ENCODE measurements at regions not wholly inside any gene's neighbourhood (a gene's known extent, or its start where the extent isn't known, plus 50 kb on each side); places are given as distances from the start of the nearest gene placed in this dataset.
"Not testable (repeated sequence)": the region's sequence is repeated elsewhere in the genome, so short reads cannot be mapped to it uniquely, and the experiment has no call there.

DNA sequence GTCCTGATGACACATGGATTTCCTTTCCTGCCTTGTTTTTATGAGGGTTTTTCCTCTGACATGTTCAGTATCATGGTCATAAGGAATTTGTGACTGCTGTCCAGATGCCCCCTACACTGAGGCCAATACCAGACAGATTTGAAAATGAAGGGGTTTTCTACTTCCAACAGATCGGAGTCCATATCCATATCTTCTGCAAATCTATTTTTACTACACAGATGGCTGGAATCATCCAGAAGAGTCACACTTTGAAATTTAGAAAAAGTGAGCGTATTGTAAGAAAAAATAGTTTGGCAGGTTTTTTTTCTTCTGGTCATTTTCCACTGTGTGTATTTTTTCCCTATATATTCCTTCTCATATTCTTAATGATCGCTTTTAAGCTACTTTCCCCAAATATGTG is 197.5 kb upstream of the LRRC3B start:
- no peak for DNase-seq

DNA sequence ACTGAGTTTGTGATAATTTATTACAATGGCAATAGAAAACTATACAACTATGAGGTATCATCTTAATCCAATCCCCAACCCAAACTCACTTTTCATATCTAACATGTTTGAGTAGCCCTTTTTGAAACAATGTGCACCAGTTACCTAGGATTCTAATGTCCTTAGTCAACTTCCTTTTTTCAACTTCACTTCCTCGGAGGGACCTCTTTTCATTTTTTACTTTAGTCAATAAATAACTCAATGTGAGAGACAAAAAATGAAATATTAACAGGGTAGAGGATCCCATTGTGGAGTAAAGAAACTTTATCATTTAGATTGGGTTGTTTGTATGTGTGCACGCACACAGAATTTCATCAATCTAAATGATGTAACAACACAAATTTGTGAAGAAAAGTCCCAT is 193.6 kb upstream of the LRRC3B start:
- no peak for DNase-seq

DNA sequence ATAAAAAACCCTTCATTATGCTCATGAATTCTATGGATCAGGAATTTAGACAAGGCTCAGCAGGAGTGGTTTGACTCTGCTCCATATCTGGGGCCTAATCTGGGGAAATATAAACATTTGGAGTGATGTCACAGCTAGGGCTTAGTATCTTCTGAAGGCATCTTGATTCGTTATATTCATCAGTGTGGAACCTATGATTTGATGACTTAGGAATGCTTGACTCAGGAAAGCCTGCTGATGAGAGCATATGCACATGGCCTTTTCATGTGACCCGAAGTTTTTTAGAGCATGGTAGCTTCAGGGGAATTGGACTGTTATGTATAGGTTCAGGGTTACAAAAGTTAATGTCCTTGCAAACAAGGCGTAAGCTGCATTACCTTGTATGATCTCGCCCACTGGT is 184.9 kb upstream of the LRRC3B start:
- no peak for DNase-seq

DNA sequence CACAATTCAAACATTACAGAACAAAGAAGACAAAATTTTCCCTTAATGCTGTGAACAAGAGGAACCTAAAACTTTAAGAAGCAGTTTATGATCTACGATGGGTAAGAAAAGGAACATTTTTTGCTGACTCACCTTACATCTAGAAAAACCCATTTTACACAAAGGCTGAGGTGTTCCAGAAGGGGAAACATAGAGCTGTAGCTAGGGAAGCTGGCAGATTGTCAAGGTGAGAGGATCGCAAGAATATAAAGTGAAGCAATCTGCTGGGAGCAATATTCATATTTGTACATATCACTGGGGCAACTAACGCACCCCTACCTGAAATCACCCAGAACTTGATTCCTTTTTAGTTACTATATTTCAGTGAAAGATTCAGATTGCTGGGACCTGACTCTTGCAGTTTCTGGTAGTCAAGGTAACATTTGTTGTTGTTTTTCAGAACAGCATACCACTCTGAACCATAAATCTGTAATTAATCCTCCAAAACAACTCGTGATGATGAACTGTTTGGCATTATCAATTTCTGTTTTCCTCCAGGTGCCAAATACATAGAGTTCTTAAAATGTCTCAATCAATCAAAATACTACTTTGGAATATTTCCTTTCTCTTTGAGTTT is 184.1 kb upstream of the LRRC3B start:
- no peak for DNase-seq

DNA sequence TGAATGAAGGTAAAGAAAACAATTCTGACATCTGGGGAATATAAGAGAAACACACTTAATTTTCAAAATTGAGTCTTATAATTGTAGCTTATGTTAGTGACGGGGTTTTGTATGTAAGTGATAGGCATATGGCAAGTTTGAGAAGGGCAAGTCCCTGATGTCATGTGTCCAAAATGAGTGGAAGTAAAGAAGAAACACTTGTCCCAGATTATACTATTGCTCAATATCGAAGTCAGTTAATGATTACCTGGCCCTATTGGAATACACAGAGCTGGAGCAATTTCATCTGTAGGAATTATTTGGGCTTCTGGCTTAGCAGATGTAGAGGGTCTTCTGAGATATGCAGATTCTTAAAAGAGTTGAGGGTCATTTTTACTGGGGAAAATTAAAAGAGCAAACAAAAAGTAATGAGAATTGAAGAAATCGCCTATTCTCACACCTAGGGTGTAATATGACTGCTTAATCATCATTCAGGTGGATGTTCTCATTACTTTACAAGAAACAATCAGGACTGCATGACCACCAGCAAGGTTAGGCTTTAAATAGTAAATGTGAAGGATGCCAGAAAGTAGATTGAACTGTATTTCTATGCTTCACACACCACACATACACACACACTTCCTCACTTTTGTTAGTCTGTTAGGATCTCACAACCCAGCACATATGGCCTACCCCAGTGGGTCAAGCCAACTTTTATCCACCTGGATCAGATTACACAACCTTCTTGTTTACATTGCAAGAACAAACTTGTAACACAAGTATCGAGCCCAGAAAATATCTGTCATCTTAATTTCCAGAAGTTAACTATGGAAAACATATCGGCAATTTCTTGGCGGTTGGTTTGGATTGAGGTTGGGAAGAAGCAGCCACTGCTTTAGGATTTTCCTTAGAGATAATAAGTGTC is 183.3 kb upstream of the LRRC3B start:
- DNase-seq = no peak

DNA sequence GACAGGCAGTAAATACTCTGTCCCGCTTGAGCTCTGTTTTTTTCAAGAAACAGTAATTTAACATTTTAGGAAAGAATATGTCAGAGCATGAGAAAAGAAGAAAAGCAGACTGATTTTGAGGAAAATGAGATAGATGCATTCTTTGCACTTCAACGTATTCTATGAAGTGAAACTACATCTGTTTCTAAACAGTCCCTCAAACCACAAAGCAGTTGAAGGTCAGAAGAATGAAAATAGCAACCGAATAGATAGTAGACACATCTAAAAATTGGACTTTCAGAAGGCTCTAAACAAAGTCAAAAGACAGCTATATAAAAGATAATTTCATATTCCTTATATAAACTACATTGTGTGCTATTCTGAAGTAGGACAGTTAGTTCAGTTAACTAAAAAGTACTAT is 172.6 kb upstream of the LRRC3B start:
- no peak for DNase-seq

DNA sequence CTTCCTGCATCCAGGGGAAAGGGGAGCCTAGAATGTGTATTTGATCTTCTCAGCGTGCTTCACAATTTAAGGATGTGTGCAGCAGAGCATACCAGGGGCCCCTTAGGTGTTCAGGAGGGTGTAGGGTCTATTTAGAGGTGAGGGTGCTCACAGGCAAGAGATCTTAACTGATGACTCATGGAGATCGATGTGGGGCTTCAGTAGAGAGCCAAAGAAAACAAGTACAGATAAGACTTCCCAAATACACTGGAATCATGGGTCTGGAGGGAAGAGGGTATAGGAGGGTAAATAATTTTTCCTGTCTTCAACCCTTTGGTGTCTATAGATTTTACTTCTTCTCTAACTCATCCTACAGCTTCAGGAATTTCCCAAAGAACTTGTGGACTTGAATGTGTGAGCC is 170.2 kb upstream of the LRRC3B start:
- no peak for DNase-seq

DNA sequence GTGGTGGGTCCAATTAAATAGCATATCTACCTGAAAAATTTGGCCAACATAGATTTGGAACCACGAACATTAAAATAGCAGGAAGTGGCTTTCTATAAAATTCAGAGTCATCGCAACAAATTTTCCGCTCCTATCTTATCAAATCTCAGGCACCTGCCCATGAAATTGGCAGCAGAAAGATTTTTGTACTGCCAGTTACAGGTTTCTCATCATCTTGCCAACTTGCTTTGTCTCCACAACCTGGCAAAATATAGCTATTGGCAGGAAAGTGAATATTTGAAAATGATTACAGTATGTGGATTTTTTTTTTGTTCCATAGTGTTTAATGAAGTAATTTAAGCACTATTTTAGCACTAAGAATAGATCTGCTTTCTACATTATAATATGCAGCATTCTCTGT is 161.6 kb upstream of the LRRC3B start:
- DNase-seq = no peak

DNA sequence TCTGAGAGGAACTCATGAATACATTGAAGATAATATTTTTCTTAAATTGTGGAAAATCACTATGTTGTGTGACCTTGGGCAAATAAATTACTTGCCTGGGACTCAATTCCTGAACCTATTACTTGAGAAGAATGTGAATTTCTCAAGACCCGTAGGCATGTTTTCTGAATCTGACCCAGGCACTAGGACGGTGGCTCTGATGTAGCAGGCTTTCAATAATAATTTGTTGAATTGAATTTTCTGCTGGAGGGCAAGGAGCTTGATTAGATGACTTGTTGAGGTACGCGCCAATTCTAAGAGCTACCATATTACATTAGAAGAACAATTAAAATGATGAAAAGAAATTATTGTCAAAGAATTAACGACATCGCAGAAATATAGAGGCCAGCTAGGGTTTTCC is 150.2 kb upstream of the LRRC3B start:
- DNase-seq = no peak

DNA sequence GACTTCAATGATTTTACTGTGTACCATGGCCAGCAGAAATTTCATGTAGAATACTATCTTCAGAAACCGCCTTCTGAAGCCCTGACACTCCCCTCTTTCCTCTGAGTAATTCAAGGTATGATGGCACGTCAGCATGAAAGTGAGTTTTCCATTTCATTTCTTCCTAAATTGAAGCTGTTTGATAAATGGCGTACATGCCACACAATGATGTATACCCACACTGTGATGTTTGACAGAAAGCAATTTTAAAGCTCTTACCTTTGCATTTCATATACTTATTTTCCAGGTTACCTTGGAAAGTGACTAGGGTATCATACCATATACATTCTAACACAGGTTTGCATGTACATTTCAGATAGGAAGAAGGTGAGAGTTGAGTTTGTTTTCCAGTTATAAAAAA is 147.9 kb upstream of the LRRC3B start:
- DNase-seq = no peak

DNA sequence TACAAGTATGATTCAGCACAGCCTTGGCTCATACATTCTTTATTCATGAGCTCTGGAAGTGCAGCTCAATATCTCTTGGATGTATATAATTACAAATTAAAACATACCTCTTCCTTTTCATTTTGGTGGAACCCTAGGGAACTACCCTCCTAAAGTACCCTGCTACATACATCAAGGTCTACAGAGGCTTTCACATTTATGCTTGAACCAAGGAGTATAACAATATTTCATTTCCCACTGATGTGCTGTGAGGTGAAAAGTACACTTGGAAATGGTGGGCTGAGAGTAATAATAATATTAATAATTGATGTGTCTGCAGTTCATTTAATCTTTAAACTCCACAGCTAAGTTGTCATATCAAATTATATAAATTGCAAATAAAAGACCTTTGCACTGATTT is 142.2 kb upstream of the LRRC3B start:
- no peak for DNase-seq

DNA sequence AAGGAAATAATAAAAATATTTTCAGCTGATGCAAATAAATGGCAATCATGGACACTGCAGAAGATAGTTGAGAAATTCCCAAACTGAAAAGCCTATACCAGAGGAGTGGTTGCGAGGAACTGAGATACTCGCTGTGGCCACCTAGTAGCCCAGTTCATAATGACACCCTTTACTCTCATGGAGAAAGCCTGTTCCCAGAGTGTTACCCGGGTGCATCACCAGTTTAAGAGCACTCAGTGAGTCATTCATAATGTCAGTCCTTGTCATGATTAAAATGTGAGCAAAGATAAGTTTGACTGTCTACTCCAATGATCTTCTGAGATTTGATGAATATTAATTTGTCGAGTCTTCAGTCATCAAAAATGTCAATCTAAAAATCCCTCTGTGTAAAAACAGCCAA is 138.4 kb upstream of the LRRC3B start:
- no peak for DNase-seq

DNA sequence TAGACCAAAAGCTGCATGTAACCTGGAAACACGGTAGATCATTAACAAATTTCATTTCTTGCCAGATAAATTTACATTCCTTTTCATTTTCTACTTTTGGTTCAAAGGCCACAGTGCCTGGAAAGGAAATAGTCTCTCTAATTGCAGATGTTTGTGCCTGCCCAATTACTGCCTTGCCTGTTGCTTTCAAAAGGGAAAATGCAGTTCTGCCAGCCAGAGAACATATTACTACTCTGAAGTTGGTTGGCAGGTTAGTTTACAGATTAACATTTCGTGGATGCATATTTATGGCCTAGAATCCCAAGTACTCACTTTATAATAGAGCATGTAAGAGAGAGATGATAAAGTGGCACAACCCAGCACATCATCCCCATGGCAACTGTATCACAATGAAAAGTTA is 124.3 kb upstream of the LRRC3B start:
- no peak for DNase-seq

DNA sequence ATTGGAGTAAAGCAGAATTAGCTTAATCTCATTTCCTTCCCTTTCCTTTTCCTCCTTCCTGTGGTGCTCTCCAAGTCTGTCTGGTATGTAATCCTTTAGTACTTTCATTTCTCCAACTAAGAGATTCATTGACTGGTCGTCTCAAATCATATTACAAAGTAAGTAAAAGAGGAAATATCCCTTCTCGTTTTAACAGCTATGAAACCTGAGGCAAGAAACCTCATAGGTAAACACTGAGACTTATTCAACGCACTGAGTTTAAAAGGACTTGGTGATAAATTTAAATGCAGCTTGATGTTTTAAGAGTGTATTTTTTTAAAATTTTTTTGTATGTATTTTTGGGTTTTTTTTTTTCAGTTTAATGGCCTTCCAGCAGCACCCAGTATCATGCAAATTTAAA is 117.2 kb upstream of the LRRC3B start:
- DNase-seq = no peak

DNA sequence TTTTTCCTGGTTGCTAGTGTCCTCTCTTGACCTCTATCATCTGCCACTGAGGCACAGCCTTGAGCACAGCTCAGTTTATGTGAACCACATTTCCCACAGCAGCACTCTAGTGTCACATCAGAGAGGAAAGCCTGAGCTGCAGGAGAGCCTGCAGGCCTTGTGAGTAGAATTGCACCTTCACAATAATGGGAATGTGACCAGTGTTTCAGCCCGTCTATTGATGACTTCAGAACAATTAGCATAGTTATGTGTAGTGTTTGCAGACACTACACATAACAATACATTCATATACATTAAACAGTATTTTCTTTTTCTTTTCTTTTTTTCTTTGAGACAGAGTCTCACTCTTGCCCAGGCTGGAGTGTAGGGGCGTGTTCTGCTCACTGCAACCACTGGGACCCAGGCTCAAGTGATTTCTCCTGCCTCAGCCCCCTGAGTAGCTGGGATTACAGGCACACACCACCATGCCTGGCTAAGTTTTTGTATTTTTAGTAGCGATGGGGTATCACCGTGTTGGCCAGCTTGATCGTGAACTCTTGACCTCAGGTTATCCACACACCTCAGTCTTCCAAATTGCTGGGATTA is 108.0 kb upstream of the LRRC3B start:
- not testable (repeated sequence) for DNase-seq

DNA sequence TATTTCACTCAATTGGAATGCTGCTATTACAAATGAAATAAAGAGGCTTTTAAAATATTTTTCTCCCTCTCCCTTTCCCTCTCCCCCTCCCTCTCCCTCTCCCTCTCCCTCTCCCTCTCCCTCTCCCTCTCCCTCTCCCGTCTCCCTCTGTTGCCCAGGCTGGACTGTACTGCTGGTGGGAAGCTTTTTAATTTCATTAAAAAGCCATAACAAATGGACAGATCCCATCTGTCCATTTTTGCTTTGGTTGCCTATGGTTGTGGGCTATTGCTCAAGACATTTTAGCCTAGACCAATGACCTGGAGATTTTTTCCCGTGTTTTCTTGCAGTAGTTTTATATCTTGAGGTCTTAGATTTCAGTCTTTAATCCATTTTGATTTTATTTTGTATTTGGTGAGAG is 107.2 kb upstream of the LRRC3B start:
- DNase-seq = no peak

DNA sequence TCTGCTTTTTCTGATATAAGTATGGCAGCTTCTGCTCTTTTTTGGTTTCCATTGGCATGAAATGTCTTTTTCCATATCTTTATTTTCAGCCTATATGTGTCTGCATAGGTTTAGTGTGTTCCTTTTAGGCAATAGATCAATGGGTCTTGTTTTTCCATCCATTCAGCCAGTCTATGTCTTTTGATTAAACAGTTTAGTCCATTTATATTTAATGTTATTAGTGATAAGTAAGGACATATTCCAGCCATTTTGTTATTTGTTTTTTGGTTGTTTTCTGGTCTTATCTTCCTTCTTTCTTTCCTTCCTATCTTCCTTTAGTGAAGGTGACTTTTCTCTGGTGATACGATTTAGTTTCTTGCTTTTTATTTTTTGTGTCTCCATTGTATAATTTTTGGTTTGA is 101.3 kb upstream of the LRRC3B start:
- DNase-seq = no peak

DNA sequence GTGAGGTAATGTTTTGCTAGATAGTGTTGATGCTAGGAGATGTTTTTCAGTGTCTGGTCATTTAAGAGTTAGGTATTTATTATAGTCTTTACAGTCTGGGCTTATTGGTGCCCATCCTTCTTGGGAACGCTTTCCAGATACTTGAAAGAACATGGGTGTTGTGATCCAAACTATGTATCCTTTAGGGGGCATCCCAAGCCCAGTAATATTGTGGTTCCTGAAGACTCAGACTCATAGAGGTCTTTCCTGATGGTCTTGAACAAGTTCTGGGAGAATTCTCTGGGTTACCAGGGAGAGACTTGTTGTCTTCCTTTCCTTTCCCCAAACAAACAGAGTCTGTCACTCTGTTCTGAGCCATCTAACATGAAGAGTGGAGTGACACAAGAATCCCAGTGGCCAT is 99.7 kb upstream of the LRRC3B start:
- DNase-seq = no peak

DNA sequence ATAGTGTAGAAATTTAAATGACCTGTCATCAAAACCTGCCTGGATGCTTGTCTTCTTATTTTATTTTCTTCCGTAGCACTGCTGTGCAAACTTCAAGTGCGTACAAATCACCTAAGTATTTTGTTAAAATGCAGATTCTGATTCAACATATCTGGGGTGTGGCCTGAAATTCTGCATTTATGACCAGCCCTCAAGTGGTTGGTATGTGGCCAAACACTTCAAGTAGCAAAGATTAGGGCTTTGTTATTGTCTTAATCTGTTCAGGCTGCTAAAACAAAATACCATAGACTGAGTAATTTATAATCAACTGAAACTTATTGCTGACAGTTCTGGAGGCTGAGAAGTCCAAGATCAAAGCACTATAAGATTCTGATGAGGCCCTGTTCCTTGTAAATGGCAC is 97.6 kb upstream of the LRRC3B start:
- no peak for DNase-seq

DNA sequence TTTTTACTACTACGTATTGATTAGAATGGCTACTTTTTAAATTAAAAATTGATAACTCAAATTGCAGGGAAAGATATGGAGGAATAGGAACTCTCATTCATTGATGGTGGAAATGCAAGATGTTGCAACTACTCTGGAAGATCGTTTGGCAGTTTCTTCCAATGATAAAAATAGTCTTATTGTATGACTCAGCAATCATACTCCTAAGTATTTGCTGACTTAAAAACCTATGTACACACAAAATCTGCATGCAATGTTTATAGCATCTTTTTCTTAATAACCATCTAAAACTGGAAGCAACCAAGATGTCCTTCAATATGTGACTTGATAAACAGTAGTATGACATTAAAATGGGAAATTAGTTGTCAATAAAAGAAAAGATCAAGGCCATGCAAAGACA is 87.4 kb upstream of the LRRC3B start:
- DNase-seq = no peak

DNA sequence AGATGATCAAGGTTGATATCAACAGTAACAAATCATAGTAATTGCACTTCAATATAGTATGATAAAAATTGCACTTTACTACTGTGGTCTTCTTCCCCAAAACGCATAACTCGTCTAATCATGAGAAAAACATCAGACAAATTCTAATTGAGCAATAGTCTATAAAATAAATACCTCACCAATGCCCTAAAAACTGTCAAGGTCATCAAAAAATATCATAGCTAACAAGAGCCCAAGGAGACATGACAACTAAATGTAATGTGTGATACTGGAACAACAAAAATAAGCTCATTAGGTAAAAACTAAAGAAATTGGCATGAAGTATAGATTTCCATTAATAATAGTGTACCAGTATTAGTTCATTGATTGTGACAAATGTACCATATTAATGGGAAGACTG is 85.6 kb upstream of the LRRC3B start:
- no peak for DNase-seq

DNA sequence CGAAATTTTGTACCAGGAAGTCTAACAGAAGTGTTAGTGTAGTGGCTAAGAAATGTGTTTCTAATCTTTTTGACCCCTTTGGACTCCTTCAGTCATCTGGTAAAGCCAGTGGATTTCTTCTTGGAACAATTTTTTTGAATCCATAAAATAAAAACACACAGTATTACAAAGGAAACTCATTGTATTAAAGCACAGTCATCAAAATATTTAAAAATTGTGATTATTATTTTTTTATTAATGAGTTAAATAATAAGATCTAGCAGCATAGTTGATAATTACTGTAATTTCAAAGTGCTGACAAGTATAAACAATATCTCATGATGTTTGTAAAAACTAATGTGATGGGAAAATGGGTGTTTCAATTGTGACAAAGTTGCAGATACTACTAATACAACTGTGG is 72.2 kb upstream of the LRRC3B start:
- no peak for DNase-seq

DNA sequence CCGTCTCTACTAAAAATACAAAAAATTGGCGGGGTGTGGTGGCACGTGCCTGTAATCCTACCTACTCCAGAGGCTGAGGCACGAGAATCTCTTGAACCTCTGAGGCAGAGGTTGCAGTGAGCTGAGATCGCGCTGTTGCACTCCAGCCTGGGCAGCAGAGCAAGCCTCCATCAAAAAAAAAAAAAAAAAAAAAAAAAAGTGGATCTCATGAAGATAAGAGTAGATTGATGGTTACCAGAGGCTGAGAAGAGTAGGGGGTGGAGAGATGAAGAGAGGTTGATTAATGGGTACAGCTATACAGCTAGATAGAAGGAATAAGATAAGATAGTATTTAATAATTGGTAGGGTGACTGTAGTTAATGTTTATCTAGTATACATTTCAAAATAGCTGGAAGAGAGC is 65.9 kb upstream of the LRRC3B start:
- no peak for DNase-seq

DNA sequence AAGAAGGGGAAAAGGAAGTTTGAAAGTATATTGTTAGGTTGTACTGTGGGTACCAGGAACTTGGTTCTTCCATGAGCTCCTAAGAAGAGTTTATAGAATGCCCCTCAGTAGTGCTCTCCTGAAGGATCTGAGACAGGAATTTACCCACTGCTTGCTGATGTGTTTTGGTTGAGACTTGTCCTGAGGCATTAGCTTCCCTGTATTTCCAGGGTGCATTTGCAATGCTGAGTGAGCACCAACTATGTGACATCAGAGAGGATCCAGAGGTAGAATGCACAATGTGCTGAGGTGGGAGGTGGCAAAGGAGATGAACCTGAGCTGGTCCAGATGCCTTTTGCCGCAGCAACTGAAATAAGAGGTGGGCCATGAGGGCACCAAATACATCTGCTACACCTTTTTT is 64.3 kb upstream of the LRRC3B start:
- DNase-seq = no peak

DNA sequence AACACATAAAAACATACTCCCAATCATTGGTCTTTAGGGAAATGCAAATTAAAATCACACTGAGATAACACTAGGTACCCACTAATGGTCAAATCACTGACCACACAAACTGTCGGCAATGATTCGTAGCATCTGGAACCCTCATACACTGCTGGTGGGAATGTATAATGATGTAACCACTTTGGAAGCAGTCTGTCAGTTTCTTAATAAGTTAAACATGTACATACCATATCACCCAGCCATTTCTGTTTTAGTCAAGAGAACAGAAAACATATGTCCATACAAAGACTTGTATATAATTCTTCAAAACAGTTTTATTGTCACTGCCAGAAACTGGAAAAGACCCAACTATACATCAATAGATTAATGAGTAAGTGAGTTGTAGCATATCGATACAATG is 63.3 kb upstream of the LRRC3B start:
- DNase-seq = no peak
